ENCODE measurements at regions not wholly inside any gene's neighbourhood (a gene's known extent, or its start where the extent isn't known, plus 50 kb on each side); places are given as distances from the start of the nearest gene placed in this dataset.

DNA sequence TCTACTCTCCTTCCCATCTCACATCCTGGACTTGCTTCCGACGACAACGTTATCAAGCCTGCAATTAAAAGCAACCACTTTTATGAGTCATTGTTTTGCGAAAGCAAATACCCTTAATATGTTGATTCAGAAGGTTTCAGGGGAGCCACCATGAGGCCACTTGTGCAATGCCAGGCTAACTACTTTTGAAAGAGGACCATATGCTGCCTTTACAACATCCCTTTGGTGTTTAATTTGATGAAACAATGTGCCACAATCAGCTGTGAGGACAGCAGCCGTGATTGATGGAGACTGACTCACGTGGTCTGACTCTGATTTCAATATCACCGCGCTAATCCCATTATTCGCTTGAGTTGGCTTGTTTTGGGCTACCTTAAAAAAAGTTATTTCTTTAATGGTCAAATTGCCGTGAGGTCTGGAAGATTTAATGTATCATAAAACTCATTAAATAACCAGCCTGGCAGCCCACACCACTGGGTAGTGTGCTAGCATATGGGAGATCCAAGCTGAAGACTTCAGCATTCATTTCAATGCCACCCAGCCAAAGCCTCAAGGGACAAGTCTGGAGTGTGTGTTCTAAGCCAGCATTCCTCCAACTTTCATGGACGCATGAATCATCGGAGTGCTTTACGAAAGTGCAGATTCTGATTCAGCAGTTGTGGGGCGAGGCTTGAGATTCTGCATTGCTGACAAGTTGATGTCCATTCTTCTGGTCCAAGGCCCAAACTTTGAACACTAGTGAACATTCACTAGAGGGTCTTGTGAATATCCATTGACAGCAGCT is 73.3 kb upstream of the PAXBP1 start:
- Histone ChIP-seq H3F3A (ENCODE audit: insufficient read depth, low read length) (no peaks in the 10 kb centered on the region), H3K27me3 (replicated peaks; ENCODE audit: insufficient read depth, low read length) (no peaks in the 10 kb centered on the region), H3K4me1 (ENCODE audit: low read length) (no peaks in the 10 kb centered on the region), H3K27ac (ENCODE audit: low read length) (no peak overlapping the region), H3K4me3 (ENCODE audit: low read length) (no peak overlapping the region), H2AFZ (ENCODE audit: low read length) (no peak overlapping the region), H3K9ac (ENCODE audit: low read length) (no peak overlapping the region), H3K79me2 (ENCODE audit: low read length) (no peaks in the 10 kb centered on the region), H3K36me3 (replicated peaks; ENCODE audit: insufficient read depth, low read length) (no peaks in the 10 kb centered on the region), H3K4me2 (ENCODE audit: low read depth, low read length) (no peak overlapping the region), H3K9me2 (replicated peaks; ENCODE audit: insufficient read depth, low read length) (no peaks in the 10 kb centered on the region), H4K20me1 (ENCODE audit: insufficient read depth, low read length) (no peaks in the 10 kb centered on the region), H3K9me3 (replicated peaks; ENCODE audit: insufficient read depth, low read length) (no peaks in the 10 kb centered on the region)
- no peak for TF ChIP-seq EZH2phosphoT487 (IDR thresholded peaks at IDR 0.05; ENCODE audit: low read length)
- TF ChIP-seq, protein P1, sequence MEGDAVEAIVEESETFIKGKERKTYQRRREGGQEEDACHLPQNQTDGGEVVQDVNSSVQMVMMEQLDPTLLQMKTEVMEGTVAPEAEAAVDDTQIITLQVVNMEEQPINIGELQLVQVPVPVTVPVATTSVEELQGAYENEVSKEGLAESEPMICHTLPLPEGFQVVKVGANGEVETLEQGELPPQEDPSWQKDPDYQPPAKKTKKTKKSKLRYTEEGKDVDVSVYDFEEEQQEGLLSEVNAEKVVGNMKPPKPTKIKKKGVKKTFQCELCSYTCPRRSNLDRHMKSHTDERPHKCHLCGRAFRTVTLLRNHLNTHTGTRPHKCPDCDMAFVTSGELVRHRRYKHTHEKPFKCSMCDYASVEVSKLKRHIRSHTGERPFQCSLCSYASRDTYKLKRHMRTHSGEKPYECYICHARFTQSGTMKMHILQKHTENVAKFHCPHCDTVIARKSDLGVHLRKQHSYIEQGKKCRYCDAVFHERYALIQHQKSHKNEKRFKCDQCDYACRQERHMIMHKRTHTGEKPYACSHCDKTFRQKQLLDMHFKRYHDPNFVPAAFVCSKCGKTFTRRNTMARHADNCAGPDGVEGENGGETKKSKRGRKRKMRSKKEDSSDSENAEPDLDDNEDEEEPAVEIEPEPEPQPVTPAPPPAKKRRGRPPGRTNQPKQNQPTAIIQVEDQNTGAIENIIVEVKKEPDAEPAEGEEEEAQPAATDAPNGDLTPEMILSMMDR (IDR thresholded peaks at IDR 0.05; ENCODE audit: low read length) = 0 out of 2 replicates have a peak, but pooled peaks have one; percentile 13
- no peak for DNase-seq

DNA sequence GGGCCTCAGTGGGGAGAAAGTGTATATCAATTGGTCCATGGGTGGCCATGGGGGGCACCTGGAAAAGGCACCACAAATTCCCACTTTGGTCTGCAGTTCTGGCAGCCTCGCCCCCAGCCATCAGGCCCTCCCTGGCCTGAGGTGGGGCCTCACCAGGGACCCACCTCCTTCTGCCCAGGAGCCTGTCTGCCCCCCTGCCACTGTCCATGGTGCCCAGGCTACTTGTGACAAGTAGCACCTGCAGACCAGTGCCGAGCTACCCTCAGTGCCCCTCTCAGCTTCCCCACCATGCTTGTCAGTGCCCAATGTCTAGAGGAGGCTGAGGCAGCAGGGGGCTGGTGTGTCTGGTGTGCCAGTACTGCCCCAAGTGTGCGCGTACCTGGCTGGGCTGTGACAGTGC is 87.1 kb upstream of the PAXBP1 start:
- Histone ChIP-seq H3K9me2 (replicated peaks; ENCODE audit: insufficient read depth, low read length) (no peaks in the 10 kb centered on the region), H4K20me1 (ENCODE audit: insufficient read depth, low read length) (no peaks in the 10 kb centered on the region), H3K9me3 (replicated peaks; ENCODE audit: insufficient read depth, low read length) (no peaks in the 10 kb centered on the region), H3K4me1 (ENCODE audit: low read length) (no peaks in the 10 kb centered on the region), H2AFZ (ENCODE audit: low read length) (no peak overlapping the region), H3K79me2 (ENCODE audit: low read length) (no peaks in the 10 kb centered on the region), H3K4me2 (ENCODE audit: low read depth, low read length) (no peak overlapping the region), H3K4me3 (ENCODE audit: low read length) (no peak overlapping the region), H3K27me3 (replicated peaks; ENCODE audit: insufficient read depth, low read length) (no peaks in the 10 kb centered on the region), H3K9ac (ENCODE audit: low read length) (no peak overlapping the region), H3K27ac (ENCODE audit: low read length) (no peak overlapping the region), H3K36me3 (replicated peaks; ENCODE audit: insufficient read depth, low read length) (no peaks in the 10 kb centered on the region), H3F3A (ENCODE audit: insufficient read depth, low read length) (no peaks in the 10 kb centered on the region)
- no peak for TF ChIP-seq EZH2phosphoT487 (IDR thresholded peaks at IDR 0.05; ENCODE audit: low read length)
- no peak for TF ChIP-seq EZH2 (optimal IDR thresholded peaks at IDR 0.05; ENCODE audit: low read depth, low read length)
- TF ChIP-seq, protein P1 (IDR thresholded peaks at IDR 0.05; ENCODE audit: low read length) = no peak
- no peak for DNase-seq

DNA sequence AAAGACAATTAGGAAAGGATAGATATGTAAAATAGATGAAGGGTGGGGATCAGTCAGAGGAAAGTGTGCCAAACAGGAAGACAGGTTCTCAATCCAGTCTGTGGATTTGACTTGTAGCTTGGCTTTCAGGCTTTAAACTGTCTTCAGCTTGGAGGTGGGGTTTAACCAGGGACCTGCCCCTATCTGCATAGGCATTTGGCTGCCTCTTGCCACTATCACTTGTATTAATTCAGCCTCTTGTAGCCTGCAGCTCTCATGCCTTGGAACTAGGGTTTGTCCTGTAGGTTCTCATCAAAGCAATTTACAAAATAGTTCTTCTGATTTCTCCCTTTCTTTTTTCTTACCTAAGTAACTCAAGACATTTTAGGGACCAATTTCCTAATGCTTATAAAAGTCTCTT is 88.8 kb upstream of the PAXBP1 start:
- no peaks in the 10 kb centered on the region for H3K79me2 ChIP-seq (ENCODE audit: low read length)
- no peak overlapping the region for H3K27ac ChIP-seq (ENCODE audit: low read length)
- TF ChIP-seq, protein P1 (IDR thresholded peaks at IDR 0.05; ENCODE audit: low read length) = no peak
- TF ChIP-seq EZH2phosphoT487 (IDR thresholded peaks at IDR 0.05; ENCODE audit: low read length) (no peak), EZH2 (optimal IDR thresholded peaks at IDR 0.05; ENCODE audit: low read depth, low read length) (no peak)
- no peak overlapping the region for H3K9ac ChIP-seq (ENCODE audit: low read length)
- no peak overlapping the region for H2AFZ ChIP-seq (ENCODE audit: low read length)
- no peaks in the 10 kb centered on the region for H3K4me1 ChIP-seq (ENCODE audit: low read length)
- no peaks in the 10 kb centered on the region for H4K20me1 ChIP-seq (ENCODE audit: insufficient read depth, low read length)
- no peaks in the 10 kb centered on the region for H3K9me2 ChIP-seq (replicated peaks; ENCODE audit: insufficient read depth, low read length)
- H3K4me3 ChIP-seq (ENCODE audit: low read length) = no peak overlapping the region
- H3K36me3 ChIP-seq (replicated peaks; ENCODE audit: insufficient read depth, low read length) = no peaks in the 10 kb centered on the region
- no peaks in the 10 kb centered on the region for H3K27me3 ChIP-seq (replicated peaks; ENCODE audit: insufficient read depth, low read length)
- H3K9me3 ChIP-seq (replicated peaks; ENCODE audit: insufficient read depth, low read length) = no peaks in the 10 kb centered on the region
- no peak overlapping the region for H3K4me2 ChIP-seq (ENCODE audit: low read depth, low read length)
- DNase-seq = no peak
- no peaks in the 10 kb centered on the region for H3F3A ChIP-seq (ENCODE audit: insufficient read depth, low read length)
